Endothelial cell of umbilical vein (primary cell): ENCODE measurements at regions not wholly inside any gene's neighbourhood (a gene's known extent, or its start where the extent isn't known, plus 50 kb on each side); places are given as distances from the start of the nearest gene placed in this dataset.

Experiments
- BruUV-seq: library from RNA; stranded (reverse); fragments of 400-500 nt; replicated peaks from 2 replicates; lab custom pipeline; 2021; lab: Mats Ljungman, UMichigan
- CTCF ChIA-PET: fragments of 300-600, 350-600 bp; sonication (Branson Sonifier 250); formaldehyde crosslinking; loops from one replicate; lab custom pipeline; 2021; ENCODE audit warnings: antibody characterized with exemption, inconsistent platforms; lab: Charles Lee
- POLR2A ChIA-PET: fragments of 300-600, 350-600 bp; sonication (Branson Sonifier 250); formaldehyde crosslinking; loops from one replicate; lab custom pipeline; 2021; ENCODE audit warnings: antibody characterized with exemption, inconsistent platforms; lab: Charles Lee
- DNase-seq: peaks from one replicate; pipeline ENCODE4 v3.0.0-alpha.2; 2011; ENCODE audit warnings: low read depth, low spot score
- FAIRE-seq: peaks from 2 replicates; lab custom pipeline; 2011; peaks lifted over from hg19 to GRCh38; lab: Jason Lieb, UNC
- H2AFZ ChIP-seq: 2 replicates; pipeline ENCODE4 v1.6.0; 2012; ENCODE audit warnings: low read depth, low read length, control low read depth, inconsistent platforms
- H3K27ac ChIP-seq: 2 replicates; pipeline ENCODE4 v1.5.1; 2011; ENCODE audit warnings: low read depth, mild to moderate bottlenecking, control low read depth, low read length, moderate library complexity; ENCODE audit not compliant: insufficient read depth
- H3K27me3 ChIP-seq, 2 experiments: 2 replicates each; pipeline versions ENCODE4 v1.6.0 to v1.6.1; 2011; ENCODE audit warnings: low read length in 2 of 2, mixed read lengths in 1 of 2; ENCODE audit not compliant: control insufficient read depth in 2 of 2, insufficient read depth in 2 of 2
- H3K36me3 ChIP-seq, 2 experiments: 2 replicates in 1 of 2; 3 replicates in 1 of 2; pipeline ENCODE4 v1.5.1; 2011; ENCODE audit warnings: low read length in 2 of 2, mild to moderate bottlenecking in 1 of 2, moderate library complexity in 1 of 2; ENCODE audit not compliant: control insufficient read depth in 2 of 2, insufficient read depth in 2 of 2; ENCODE audit errors: extremely low read depth in 1 of 2
- H3K4me1 ChIP-seq: 3 replicates; pipeline ENCODE4 v1.5.1; 2011; ENCODE audit warnings: mild to moderate bottlenecking, low read length; ENCODE audit not compliant: control insufficient read depth, insufficient read depth; ENCODE audit errors: extremely low read depth
- H3K4me2 ChIP-seq: 2 replicates; pipeline ENCODE4 v1.6.1; 2011; ENCODE audit warnings: low read length, control low read depth, mixed read lengths; ENCODE audit not compliant: insufficient read depth
- H3K4me3 ChIP-seq, 3 experiments: fragments of 200-600 bp in 1 of 3; sonication (generic), shearing (Covaris generic) in 1 of 3; replicated peaks in 1 of 3; 2 replicates each; pipeline ENCODE4 v1.5.1; 2011 to 2016; ENCODE audit warnings: control low read depth in 3 of 3, low read length in 3 of 3, mild to moderate bottlenecking in 2 of 3, inconsistent platforms in 1 of 3, low read depth in 1 of 3, moderate library complexity in 1 of 3; ENCODE audit not compliant: insufficient read depth in 1 of 3
- H3K79me2 ChIP-seq: 2 replicates; pipeline ENCODE4 v1.6.0; 2012; ENCODE audit warnings: low read length, inconsistent platforms; ENCODE audit not compliant: control insufficient read depth, insufficient read depth
- H3K9ac ChIP-seq: replicated peaks from 2 replicates; pipeline ENCODE3; 2011; ENCODE audit warnings: low read length, control low read depth; ENCODE audit not compliant: insufficient read depth; ENCODE audit errors: extremely low read depth
- H3K9me1 ChIP-seq: replicated peaks from 3 replicates; pipeline ENCODE4 v1.6.0; 2011; ENCODE audit warnings: mild to moderate bottlenecking, low read length; ENCODE audit not compliant: control insufficient read depth, insufficient read depth; ENCODE audit errors: extremely low read depth
- H3K9me3 ChIP-seq: replicated peaks from 2 replicates; pipeline ENCODE4 v1.5.1; 2012; ENCODE audit warnings: low read length, inconsistent platforms; ENCODE audit not compliant: control insufficient read depth, insufficient read depth
- H4K20me1 ChIP-seq: replicated peaks from 2 replicates; pipeline ENCODE3; 2011; ENCODE audit warnings: mild to moderate bottlenecking, low read length; ENCODE audit not compliant: control insufficient read depth, insufficient read depth; ENCODE audit errors: extremely low read depth
- CTCF ChIP-seq, 2 donors: IDR thresholded peaks; 1 replicate in 1 of 2; 2 replicates in 1 of 2; pipeline ENCODE4 v1.5.1; 2011; ENCODE audit warnings: low read length in 2 of 2, mild to moderate bottlenecking in 2 of 2, moderate library complexity in 2 of 2, control low read depth in 1 of 2, inconsistent platforms in 1 of 2, low read depth in 1 of 2; ENCODE audit not compliant: insufficient read depth in 1 of 2; ENCODE audit errors: extremely low read depth in 1 of 2
- EZH2 ChIP-seq: IDR thresholded peaks from 2 replicates; pipeline ENCODE4 v1.6.1; 2012; ENCODE audit warnings: borderline replicate concordance, low read depth, mild to moderate bottlenecking, moderate library complexity, low read length, inconsistent platforms; ENCODE audit not compliant: severe bottlenecking
- FOS ChIP-seq: IDR thresholded peaks from 2 replicates; pipeline ENCODE4 v1.6.1; 2011; ENCODE audit warnings: mild to moderate bottlenecking, low read length, moderate library complexity, borderline replicate concordance; ENCODE audit not compliant: insufficient read depth
- GATA2 ChIP-seq: IDR thresholded peaks from 2 replicates; pipeline ENCODE4 v1.7.0; 2011; ENCODE audit warnings: low read depth, mild to moderate bottlenecking, moderate library complexity, mixed read lengths, low read length; ENCODE audit not compliant: insufficient read length, insufficient read depth
- JUN ChIP-seq: IDR thresholded peaks from 2 replicates; pipeline ENCODE4 v1.6.1; 2011; ENCODE audit warnings: borderline replicate concordance, low read depth; ENCODE audit not compliant: insufficient read length, insufficient read depth
- MAX ChIP-seq: IDR thresholded peaks from 2 replicates; pipeline ENCODE4 v1.6.1; 2011; ENCODE audit not compliant: insufficient read depth, insufficient read length
- MYC ChIP-seq: IDR thresholded peaks from one replicate; pipeline ENCODE4 v1.6.1; 2011; ENCODE audit warnings: mild to moderate bottlenecking, low read depth, low read length
- POLR2A ChIP-seq: IDR thresholded peaks from 2 replicates; pipeline ENCODE4 v1.6.1; 2012; ENCODE audit warnings: low read depth, mild to moderate bottlenecking, control low read depth, low read length
- POLR2AphosphoS5 ChIP-seq: IDR thresholded peaks from 2 replicates; pipeline ENCODE4 v1.6.1; 2012; ENCODE audit warnings: low read depth, mild to moderate bottlenecking, control low read depth, low read length, moderate library complexity; ENCODE audit not compliant: insufficient read depth
- dilution Hi-C: fragments of 300-500 bp; cut with MboI; formaldehyde crosslinking; loops from one replicate; pipeline ENCODE4 v1.15.0; 2019; ENCODE audit warnings: low sequenced_read_pairs; ENCODE audit not compliant: extremely low pct_ligation_motif_present
- intact Hi-C: fragments of 100-400 bp; cut with micrococcal nuclease; formaldehyde crosslinking; loops from one replicate; pipeline ENCODE4 v1.10.0; 2022

- H3K79me2 ChIP-seq = no peaks in the 10 kb centered on the region
- H3K4me2 ChIP-seq = no peak overlapping the region
- dilution Hi-C loops (no loop called here), intact Hi-C loops (loop anchor here (1.0 to 5.0 kb wide), 3 partner anchors 78 to 335 kb away; no protein-coding TSS in a partner anchor)
- H3K4me3 ChIP-seq = no peak overlapping the region
- peak; percentile 75 for DNase-seq
- ChIA-PET CTCF (interaction anchor here (1.3 kb wide), 1 partner anchor 33 kb away, joined by 3 read pairs; no protein-coding TSS in a partner anchor), POLR2A (no interaction called here)
- peaks cover 6% of the 10 kb centered on the region for H3K4me1 ChIP-seq
- no peaks in the 10 kb centered on the region for H3K27me3 ChIP-seq
- BruUV-seq = no TSS peak
- peak; percentile 26 for FAIRE-seq
- H3K9me3 ChIP-seq = no peaks in the 10 kb centered on the region
- no peaks in the 10 kb centered on the region for H3K9me1 ChIP-seq
- H3K9ac ChIP-seq = no peak overlapping the region
- TF ChIP-seq MAX (no peak), POLR2A (no peak), FOS (no peak), POLR2AphosphoS5 (no peak), GATA2 (no peak), MYC (no peak), JUN (no peak), EZH2 (no peak), CTCF (IDR thresholded peaks at IDR 0.05; ENCODE audit: extremely low read depth in 1 of 2, insufficient read depth in 1 of 2, low read depth in 1 of 2, low read length in 2 of 2) (no peak)
- no peaks in the 10 kb centered on the region for H3K36me3 ChIP-seq
- no peak overlapping the region for H3K27ac ChIP-seq
- no peak overlapping the region for H2AFZ ChIP-seq
- no peaks in the 10 kb centered on the region for H4K20me1 ChIP-seq
These were observed 514.2 kb downstream of the TXNL1 start for GRCh38 chr18:56124186-56124585.
